Stimulated activated CD4-positive, alpha-beta T cell treated with anti-CD3 and anti-CD28 coated beads, Interleukin-2, amount 100 ng/mL, for 24 hours (primary cell): ENCODE measurements at regions not wholly inside any gene's neighbourhood (a gene's known extent, or its start where the extent isn't known, plus 50 kb on each side); places are given as distances from the start of the nearest gene placed in this dataset.
A peak's percentile ranks its signal among the peaks of the same experiment; 100 is the strongest.

ENCODE experiments used
- DNase-seq, 2 donors: peaks; one replicate each; pipeline ENCODE4 v3.0.0-alpha.2; 2020

DNA sequence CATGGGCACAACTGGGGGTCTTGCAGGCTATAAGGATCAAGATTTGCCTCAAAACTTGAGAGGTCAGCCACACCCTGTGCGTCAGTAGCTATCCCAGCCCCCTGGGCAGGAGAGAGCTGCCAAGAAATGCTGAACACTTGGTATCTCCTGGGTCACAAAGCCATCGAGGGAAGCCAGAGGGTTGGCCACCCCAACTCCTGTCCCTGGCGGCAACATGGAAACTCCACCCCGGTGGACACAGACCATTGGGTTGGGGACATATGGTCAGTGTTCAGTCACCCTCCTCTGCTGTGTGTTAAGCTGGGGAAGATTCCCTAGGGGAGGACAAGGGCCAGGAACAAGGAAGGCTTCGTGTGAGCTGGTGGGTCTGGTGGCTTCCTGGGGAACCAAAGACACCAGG, 140.6 kb downstream of the C5orf15 start:
- no peak for DNase-seq

DNA sequence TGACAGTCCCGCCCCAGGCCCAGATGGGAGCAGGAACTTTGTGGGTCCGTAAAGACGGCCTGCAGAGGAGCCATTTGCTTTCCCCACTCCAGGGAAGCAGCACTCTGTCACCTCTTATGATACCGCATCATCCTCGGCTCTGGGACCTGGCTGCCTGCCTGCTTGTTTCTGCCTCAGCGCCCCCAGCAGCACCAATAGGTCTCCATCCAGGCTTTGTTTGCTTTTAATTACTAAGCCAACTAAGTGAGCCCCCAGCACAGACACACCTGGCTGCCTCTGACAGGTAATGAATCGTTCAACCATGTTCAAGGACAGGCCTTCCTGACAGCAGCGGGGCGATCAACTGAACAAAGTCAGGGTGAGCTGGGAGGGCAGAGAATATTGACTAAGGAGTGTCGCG, 141.4 kb downstream of the C5orf15 start:
- DNase-seq, result no peak

DNA sequence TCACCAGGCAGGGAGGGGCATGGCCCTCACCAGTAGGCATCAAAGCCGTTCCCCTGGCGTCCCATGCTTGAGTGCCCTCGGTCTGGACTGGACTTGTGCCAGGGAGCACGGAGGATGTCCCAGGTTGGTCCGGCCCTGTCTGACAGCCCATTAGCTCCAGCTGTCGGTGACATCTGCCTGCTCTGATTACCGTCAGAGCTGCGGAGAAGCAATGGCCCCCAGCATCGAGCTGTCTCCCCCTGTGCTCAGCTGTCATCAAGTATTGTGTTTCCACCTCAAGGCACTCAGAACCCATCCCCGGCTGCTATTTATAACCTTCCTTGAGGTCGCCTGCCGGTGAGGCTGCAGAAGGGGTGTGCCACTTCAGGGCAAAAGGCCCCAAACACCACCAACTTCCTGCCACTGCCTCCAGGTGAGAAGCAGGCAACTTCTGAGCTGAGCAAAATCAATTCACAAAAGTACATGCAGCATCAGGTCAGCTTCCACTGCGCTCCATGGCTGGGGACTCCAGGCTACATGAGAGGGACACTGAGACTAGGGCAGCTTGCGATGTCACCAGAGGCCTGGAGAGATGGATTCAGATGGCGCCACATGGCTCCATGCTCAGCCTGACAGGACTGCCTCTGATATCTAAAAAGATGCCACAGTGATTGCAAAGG, 142.7 kb downstream of the C5orf15 start:
- no peak for DNase-seq

DNA sequence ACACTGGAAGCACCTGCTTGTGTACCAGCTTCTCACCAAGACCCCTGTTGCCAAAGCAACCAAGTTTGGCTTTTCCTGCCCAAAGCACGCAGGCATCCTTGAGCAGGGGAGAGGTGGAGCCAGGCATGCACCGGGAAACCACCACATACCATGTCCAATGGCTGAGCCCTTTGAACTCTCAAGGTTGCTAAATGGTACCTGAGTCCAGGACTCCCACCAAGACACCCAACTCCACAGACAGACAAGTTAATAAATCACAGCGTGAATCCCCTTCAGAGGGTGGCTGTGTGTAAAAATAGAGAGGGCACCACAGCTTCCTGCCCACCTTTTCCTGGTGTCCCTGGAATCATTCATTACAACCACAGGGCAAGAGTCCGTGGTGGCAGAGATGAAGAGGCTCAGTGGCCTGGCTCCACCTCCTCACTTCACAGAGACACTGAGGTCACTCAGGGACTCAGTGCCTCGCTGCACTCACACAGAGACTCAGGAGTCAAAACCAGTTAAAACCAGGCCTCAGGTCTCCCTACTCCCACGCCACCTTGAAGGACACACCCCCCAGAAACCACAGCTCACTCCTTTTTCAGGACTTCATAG, 143.7 kb downstream of the C5orf15 start:
- peak in 1 of 2 donors; percentile 26 for DNase-seq

DNA sequence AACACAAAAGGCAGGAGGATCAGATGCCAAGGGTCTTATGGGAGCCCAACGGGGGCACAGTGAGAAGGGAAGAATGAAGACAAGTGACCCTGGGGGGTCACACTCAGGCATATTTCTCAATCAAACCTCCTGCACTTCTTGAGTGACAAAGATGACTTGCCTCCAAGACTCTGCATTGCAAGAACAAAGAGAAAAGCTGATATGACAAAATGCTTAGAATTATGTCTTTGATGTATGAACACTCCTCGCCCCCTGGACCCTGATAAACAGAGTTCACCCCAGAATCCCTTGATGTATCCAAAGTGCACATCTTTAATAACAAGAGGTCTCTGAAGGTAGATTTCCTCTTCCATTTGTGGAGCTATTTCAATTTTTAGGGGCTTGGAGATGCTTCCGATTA, 146.5 kb downstream of the C5orf15 start:
- no peak for DNase-seq

DNA sequence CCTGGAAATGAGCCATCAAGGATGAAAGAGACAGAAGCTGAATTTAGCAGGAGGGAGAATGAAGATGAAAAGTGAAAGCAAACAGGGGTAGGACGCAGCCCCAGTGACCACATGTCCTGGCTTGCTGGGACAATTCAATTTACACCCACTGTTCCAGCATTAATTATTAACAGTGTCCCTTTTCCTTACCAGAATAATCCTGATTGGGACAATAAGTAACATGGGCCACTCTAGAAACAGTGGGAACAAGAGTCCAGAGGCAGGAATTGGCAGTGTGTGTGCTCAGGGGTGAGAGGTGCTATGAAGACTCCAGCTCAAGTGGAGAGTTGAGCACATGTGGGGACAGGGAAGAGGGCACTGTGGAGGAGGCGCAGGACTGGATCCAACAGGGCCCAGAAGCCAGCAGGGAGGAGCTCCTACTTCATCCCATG, 147.1 kb downstream of the C5orf15 start:
- no peak for DNase-seq

DNA sequence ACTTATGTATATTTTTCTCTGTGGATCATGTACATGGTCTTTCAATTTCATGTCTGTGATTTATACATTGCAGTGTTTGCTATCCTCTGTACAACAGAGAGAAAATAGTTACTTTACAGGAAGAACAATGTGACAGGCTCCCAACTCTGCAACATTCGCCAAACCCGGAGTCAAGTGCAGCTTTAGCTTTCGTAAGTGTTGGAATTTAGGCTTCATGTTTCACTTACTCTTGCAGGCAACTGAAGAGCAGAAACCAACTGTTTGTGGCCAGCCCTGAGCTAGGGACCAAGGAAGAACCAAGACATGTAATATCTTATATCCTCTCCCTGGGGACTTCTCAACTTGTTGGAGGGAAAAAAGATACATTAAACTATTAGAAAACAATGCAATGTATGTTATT, 147.9 kb downstream of the C5orf15 start:
- no peak for DNase-seq

DNA sequence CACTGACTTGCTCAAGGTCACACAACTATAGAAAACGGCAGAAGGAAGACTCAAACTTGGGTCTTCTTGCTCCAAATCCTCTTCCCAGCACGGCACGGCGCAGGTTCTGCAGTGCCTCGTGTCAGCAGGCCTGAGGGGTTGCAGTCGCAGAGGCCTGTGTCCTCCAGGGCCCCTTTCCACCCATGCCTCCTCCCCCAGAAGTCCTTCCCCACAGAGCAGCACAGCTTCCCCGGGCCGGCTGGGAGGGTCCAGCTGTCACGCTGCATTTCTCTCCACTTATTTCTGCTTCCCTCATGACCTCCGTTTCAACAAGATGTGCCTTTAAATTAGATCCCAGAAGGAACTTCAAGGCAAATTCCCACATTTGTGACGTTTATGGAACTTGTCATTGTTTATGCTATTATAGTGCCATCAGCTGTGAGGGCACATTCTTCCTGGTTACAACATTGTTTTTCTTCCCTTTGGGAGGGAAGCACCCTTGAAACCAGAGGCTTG, 148.4 kb downstream of the C5orf15 start:
- no peak for DNase-seq

DNA sequence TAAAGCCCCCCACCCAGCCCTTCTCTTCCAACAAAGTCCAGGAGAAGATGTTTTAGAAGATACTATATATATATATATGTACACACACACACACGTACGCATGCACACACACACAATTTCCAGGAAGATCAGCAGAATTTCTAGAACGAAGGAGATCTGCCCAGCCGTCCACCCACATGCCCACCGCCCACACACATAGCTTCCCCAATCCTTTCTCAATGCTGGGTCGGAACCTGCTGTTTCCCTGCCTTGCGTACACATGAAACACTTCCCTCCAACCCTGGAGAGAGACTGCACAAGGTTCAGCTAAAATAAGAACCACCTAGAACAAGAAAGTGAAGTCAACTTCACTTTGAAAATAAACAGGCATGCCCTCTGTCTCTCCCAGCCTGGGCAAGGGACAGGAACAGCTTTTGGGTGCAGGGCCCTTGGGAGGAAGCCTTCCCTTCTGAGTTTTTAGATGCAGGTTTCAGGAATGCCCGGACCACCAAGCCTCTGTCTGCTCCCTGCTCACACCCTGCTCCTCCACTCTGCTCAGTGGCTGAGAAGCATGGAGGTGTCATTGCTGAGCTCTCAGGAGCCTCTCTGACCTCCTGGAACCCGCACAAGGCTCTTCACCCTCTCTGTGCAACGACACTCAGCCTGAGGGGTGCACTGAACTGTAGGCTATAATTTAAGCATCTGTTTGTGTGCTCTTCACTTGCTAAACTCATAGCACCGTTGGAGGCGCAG, 149.4 kb downstream of the C5orf15 start:
- no peak for DNase-seq

DNA sequence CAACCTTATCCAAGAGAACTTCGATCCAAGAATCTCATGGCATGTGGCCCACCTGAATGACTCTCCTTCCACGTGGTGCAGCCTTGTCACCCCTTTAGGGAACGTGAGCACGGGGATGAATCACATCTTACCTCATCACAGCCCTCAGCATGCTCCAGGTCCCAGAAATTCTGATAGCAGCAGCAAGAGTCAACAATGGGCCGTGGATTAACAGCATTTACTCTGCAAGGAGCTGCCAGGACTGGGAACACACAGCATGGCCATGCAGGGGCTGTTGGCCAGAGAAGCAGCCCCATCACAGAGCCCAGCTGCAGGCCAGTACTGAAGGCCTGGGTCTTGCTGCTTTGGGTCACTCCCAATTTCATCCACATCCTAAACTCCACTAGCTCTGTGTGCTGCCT, 150.4 kb downstream of the C5orf15 start:
- no peak for DNase-seq

DNA sequence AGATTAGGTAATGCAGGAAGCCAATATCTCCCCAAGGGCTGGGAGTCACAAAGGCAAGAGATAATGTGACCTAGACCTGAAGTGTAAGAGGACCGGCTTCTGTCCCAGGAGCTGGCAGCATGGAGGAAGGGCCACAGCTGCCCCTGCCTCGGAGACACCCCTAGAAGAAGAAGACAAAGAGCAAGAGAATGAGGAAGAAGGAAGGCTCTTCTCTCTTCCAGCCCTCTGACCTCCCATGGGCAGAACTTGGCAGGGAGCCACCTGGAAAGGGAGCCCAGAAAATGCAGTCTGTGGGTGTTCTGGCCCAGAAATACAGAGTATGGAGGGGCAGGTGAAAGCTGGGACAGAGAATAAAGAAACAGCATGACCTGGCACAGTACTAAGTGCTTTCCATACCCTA, 151.0 kb downstream of the C5orf15 start:
- DNase-seq, result no peak

DNA sequence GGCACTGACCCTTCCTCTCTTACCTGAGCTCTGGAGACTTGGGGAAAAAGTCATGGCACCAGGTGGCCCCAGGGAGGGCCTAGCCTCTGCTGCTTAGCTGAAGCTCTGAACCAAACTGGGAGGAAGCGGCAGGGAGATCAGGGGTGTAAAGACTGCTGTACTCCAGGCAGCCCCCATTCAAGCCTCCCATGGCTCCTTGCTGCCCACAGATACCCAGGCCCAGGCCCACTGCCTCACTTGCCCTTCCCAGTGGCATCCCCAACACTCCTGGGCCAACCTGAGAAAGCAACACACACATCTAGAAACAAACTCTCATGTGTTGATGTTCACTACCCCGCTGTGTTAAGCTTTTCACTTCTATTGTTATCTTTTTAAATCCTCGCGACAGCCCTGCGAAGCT, 151.6 kb downstream of the C5orf15 start:
- DNase-seq, result no peak

DNA sequence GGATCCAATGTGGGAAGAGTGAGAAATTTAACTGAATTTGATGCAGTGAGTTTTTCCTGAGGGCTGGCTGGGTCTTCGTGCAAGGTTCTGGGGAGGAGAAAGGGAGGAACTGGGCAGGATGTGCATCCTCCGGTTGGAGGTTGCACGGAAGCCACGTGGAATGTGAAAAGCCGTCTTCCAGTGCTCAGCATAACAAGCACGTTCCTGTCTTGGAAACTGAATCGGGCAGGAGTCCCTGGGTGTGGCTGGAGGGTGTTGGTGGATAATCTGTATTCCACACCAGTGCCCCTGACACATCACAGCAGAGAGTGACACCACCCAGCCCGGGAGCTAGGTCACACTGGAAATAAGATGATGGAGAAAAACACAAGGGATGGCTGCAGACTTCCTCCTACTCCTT, 154.3 kb downstream of the C5orf15 start:
- DNase-seq, result no peak

DNA sequence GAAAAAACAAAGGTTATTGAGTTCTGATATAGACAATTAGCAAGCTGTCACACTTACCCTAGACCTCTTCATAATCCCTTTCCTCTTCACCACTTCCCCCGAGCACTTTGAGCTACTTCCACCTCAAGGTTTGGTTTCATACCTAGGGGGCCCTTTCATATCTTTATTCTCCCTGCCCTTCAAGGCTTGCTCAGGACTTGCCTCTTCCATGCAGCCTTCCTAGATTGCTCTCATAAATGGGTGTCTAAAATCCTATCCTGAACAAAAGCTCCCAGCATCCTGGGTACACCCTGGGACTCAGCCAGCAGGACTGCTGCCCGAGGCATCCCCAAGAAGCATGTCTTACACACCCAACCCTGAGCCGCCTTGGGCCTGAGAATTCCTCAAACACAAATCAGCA, 157.3 kb downstream of the C5orf15 start:
- DNase-seq, result no peak

DNA sequence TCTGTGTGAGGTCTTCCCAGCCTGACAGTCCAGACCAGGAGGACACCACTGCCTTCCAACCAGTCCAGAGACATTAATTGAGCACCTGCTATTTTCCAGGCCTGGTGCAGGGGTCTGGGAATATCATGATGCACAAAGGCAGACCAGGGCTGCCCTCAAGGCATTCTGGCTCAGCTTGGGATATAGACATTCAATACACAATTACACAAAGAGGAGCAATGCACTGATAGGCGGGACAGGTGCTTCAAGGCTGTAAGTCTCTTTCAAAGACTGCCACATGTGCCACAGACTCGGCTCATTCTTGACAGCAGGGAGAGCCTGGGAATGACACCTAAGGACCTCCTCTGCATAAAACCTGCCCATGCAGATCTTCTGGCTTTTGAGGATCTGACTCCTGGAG, 158.6 kb downstream of the C5orf15 start:
- no peak for DNase-seq

DNA sequence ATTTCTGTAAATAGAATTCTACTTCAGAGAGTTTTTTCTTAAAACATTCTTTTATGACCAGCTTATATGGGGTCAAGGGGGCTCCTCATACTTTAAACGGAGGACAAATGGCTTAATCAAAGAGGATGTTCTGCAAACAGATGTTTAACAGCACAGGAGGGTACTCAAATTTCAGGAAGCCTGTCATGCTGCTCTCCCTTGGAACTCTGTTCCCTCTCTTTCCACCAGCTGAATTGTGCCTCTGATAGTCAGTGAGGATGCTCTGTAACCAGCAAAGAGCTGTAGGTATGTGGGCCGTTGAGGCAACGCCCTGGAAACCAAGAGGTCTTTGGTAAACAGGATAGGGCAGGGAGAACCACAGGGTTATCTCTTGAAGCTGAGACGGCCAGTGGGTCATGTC, 161.1 kb downstream of the C5orf15 start:
- DNase-seq, result no peak

DNA sequence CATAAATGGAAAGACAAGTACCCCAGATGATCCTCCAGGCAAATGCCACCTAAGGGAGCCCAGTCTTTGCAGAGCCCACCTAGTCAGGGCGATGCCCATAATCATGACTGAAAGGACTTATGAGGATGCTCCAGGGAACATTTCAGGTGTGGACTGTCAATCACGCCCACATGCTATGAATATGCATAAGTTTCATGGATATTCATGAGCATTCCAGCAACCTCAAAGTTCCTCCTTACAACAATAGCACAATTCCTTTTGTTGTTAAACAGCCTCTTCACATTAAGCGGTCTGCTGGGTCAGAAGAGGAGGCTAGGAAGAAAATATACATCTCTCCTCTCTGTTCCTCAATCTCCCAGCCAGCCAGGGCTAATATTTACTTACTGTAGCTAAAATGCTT, 161.6 kb downstream of the C5orf15 start:
- no peak for DNase-seq

DNA sequence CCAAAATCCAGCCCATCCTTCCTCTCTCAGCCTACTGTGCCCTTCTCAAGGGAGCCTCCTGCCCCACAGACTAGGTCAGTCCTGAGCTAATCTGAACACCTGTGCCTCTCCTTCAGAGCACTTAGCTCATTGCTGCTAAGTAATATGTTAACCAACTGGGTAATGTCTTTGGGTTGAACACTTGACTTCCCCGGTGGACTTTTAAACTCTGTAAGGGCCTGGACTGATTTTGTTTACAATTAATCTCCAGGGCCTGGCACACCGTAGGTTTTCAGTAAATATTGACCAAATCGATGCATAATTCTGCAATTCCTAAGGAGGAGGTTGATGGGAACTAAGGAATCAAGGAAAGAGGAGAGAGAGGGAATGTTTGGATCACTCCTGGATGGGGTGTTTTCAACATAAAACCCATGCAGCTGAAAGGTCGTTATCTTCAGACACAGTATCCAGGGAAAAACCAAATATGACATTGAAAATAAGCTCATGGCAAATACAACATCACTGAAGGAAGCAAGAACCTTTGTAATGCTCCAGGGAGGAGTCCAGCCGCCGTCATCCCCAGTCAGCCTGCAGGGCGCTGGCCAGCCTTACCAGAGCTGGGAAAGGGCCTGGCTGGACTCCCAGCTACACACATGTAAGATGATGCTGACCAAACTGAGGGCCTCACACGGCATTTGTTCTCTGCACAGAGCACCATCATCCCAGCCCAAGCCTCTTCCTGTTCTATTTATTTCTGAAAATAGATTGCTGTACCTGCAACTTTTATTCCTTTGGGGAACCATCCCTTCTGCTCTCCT, 166.3 kb downstream of the C5orf15 start:
- DNase-seq, result no peak

DNA sequence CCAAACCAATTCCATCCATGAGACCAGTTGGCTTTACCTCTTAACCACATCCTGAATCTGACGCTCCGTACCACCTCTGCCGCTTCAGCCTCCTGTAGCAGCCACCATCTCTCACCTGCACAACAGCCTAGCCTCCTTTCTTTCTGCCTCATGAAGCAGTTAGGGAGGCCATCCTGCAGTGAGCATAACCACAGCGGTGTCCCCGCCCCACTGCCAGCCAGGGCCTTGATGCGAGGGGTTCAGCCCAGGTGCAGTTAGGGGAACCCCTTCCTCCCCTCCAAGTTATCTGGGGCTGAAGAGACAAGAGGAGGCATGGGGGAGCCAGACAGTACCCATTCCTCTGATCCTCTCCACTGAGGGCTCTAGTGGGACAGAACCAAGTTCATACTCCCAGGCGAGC, 167.0 kb downstream of the C5orf15 start:
- DNase-seq, result no peak

DNA sequence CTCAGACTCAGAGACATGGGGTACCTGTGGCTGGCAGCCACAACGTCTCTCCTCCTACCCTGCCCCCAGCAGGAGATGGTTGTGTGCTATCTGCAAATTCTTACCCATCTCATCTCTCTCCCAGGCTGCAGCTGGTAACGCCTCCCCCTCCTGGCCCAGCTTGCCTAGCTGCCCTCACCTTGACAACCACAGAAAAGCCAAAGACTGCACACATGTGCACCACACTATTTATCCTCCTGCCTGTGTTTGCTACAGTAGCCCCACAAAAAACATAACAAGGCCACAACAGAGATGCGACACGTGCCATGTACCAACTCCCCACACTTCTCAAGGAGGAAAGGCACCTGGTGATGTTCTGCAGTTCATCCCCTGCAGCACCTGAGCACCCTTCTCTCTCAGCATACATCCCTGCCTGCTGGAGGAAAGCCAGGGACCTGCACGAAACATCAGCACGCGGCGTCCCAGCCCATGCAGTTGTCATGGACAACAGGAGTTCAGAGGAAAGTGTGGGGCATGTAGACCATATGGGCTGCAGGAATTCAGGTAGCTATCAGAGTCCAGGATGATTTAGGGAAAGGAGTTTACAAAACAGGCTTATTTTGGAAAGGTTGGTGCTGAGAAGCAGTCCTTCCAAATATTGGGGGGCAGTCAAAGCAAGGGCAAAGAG, 168.7 kb downstream of the C5orf15 start:
- no peak for DNase-seq

DNA sequence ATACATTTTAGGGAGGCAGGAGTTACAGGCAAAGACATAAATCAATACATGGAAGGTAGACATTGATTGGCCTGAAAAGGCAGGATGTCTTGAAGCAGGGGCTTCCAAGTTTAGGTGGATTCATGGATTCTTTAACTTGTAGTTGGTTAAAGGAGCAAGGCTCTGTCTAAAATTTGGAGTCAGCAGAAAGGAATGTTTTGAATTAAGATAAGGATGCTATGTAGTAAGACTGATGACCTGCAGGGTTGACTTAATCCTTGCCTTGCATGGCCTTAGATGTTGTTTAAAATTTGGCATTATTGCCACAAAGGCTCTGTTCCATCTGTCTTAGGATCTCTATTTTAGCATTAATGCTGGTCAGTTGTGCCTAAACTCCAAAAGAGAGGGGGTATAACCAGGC, 171.3 kb downstream of the C5orf15 start:
- DNase-seq, result no peak

DNA sequence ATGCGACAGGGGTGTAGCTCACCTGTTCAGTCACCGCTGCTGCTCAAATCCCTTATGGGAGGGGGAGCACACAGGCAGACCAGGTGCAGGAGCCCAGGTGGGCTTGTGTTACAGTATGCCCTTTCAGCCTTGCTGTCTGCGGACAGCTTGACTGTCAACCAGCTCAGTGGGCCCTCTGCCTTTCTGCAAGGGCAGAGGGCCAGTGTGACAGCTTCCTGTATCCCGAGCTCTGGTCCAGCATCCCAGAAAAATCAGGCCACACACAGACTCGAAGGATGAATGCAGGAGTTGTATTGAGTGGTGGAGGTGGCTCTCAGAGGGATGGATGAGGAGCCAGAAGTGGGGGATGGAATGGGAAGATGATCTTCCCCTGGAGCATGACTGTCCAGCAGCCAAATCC, 172.2 kb downstream of the C5orf15 start:
- no peak for DNase-seq
